ENCODE measurements at regions not wholly inside any gene's neighbourhood (a gene's known extent, or its start where the extent isn't known, plus 50 kb on each side); places are given as distances from the start of the nearest gene placed in this dataset.

DNA sequence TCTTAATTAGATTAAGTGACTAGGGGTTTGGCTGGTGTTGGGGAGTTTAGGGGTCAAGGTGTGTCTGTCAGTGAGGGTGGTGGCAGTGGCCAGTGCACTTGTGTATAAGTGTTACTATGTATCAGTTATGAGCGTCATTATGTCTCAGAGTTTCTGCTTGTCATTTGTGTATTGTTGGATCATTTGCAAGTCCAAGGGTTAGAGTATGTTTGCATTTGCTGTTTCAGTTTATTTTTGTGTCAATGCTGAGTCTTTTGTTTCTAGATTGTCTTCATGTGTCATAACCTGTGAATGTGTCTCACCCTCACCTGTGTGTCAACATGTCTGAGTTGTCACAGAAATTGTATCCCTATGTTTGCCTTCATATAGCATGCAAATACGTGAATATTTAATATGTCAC is 97.5 kb upstream of the PAX2 start (continued):
- TF ChIP-seq ZNF251 (CRISPR knock-in tag; IDR thresholded peaks at IDR 0.05) (no peak), ZNF232 (CRISPR knock-in tag; IDR thresholded peaks at IDR 0.05; ENCODE audit: borderline replicate concordance) (no peak), ZEB1 (IDR thresholded peaks at IDR 0.05; ENCODE audit: insufficient replicate concordance, low read depth) (no peak), CREB1 (IDR thresholded peaks at IDR 0.05) (peak; percentile 51), CREB1 (CRISPR knock-in tag; IDR thresholded peaks at IDR 0.05) (no peak), ELF3 (CRISPR knock-in tag; IDR thresholded peaks at IDR 0.05) (no peak), SKI (IDR thresholded peaks at IDR 0.05; ENCODE audit: partially characterized antibody) (peak; percentile 12), ZNF749 (CRISPR knock-in tag; IDR thresholded peaks at IDR 0.05; ENCODE audit: borderline replicate concordance) (no peak), FOXP1 (IDR thresholded peaks at IDR 0.05) (peak; percentile 40; the same call in 1 of the 2 replicates), FOXP1 (CRISPR knock-in tag; IDR thresholded peaks at IDR 0.05) (peak; percentile 39; the same call in 1 of the 2 replicates), RFXAP (CRISPR knock-in tag; IDR thresholded peaks at IDR 0.05; ENCODE audit: borderline replicate concordance) (no peak), ZNF205 (CRISPR knock-in tag; IDR thresholded peaks at IDR 0.05) (no peak), GTF3A (CRISPR knock-in tag; conservative IDR thresholded peaks at IDR 0.05) (no peak), ZSCAN31 (CRISPR knock-in tag; IDR thresholded peaks at IDR 0.05; ENCODE audit: low read depth) (no peak), POLR2AphosphoS5 (IDR thresholded peaks at IDR 0.05; ENCODE audit: low read depth, low read length) (no peak)
- TF ChIP-seq, protein P1, sequence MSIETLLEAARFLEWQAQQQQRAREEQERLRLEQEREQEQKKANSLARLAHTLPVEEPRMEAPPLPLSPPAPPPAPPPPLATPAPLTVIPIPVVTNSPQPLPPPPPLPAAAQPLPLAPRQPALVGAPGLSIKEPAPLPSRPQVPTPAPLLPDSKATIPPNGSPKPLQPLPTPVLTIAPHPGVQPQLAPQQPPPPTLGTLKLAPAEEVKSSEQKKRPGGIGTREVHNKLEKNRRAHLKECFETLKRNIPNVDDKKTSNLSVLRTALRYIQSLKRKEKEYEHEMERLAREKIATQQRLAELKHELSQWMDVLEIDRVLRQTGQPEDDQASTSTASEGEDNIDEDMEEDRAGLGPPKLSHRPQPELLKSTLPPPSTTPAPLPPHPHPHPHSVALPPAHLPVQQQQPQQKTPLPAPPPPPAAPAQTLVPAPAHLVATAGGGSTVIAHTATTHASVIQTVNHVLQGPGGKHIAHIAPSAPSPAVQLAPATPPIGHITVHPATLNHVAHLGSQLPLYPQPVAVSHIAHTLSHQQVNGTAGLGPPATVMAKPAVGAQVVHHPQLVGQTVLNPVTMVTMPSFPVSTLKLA (IDR thresholded peaks at IDR 0.05), result no peak

DNA sequence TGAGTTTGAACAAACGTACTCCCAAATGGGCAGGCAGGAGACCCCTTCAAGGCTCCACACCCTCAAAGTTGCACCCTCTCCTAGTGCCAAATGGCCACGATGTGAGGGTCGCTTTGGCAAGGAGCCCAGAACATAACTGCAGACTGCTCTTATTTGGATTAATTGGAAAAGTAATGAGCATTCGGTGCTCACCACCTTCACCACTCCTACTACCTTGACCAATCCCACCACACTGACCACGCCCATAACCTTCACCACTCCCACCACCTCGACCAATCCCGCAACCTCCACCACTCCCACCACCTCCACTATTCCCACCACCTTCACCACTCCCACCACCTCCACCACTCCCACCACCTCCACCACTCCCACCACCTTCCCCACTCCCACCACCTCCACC is 94.7 kb upstream of the PAX2 start:
- H3K79me2 ChIP-seq (ENCODE audit: insufficient read depth, low read length), result no peaks in the 10 kb centered on the region
- H2AFZ ChIP-seq (ENCODE audit: low read length), result no peak overlapping the region
- intact Hi-C loops (cut with micrococcal nuclease; ENCODE audit: unreplicated experiment), result no loop called here
- H3K36me3 ChIP-seq (replicated peaks in 1 of 2; ENCODE audit: control insufficient read depth in 1 of 2, insufficient read depth in 2 of 2, low read length in 2 of 2), result no peaks in the 10 kb centered on the region
- DNase-seq (ENCODE audit: low spot score) (no peak), ATAC-seq (no peak), FAIRE-seq (no peak)
- peaks cover 27% of the 10 kb centered on the region for H3K4me1 ChIP-seq (ENCODE audit: insufficient read depth, low read length)
- H3K4me2 ChIP-seq (ENCODE audit: low read depth, low read length), result no peak overlapping the region
- ChIA-PET CTCF (ENCODE audit: low intra/inter-chr PET ratio, low total read pairs) (no interaction called here), POLR2A (no interaction called here)
- 31% methylated on average over 7 of the region's 7 CpGs for WGBS (ENCODE audit: low lambda C conversion rate)
- BruUV-seq (replicated peaks), result no TSS peak
- H3K9me3 ChIP-seq (ENCODE audit: low read length), result no peaks in the 10 kb centered on the region
- no peak overlapping the region for H3K9ac ChIP-seq (ENCODE audit: insufficient read depth, low read depth, low read length)
- in situ Hi-C loops (cut with HindIII; ENCODE audit: extremely low pct_ligation_motif_present, low pct_unique_long_range_greater_than_20kb), result no loop called here
- peaks cover 10 to 62% of the 10 kb centered on the region in 2 experiments for H3K27me3 ChIP-seq (ENCODE audit: control insufficient read depth in 1 of 2, insufficient read depth in 2 of 2, low read length in 2 of 2)
- no peaks in the 10 kb centered on the region for H4K20me1 ChIP-seq (ENCODE audit: insufficient read depth, low read length)
- H3K4me3 ChIP-seq (replicated peaks in 1 of 3; ENCODE audit: insufficient read depth in 1 of 3, low read depth in 2 of 3, low read length in 3 of 3), result no peak overlapping the region
- H3K27ac ChIP-seq (ENCODE audit: extremely low read length, insufficient read depth, low read length), result no peak overlapping the region
- TF ChIP-seq HDAC6 (IDR thresholded peaks at IDR 0.05; ENCODE audit: low read depth, low read length), result no peak
- TF ChIP-seq, protein P2, sequence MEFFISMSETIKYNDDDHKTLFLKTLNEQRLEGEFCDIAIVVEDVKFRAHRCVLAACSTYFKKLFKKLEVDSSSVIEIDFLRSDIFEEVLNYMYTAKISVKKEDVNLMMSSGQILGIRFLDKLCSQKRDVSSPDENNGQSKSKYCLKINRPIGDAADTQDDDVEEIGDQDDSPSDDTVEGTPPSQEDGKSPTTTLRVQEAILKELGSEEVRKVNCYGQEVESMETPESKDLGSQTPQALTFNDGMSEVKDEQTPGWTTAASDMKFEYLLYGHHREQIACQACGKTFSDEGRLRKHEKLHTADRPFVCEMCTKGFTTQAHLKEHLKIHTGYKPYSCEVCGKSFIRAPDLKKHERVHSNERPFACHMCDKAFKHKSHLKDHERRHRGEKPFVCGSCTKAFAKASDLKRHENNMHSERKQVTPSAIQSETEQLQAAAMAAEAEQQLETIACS (CRISPR knock-in tag; IDR thresholded peaks at IDR 0.05), result no peak
- TF ChIP-seq, protein P3, sequence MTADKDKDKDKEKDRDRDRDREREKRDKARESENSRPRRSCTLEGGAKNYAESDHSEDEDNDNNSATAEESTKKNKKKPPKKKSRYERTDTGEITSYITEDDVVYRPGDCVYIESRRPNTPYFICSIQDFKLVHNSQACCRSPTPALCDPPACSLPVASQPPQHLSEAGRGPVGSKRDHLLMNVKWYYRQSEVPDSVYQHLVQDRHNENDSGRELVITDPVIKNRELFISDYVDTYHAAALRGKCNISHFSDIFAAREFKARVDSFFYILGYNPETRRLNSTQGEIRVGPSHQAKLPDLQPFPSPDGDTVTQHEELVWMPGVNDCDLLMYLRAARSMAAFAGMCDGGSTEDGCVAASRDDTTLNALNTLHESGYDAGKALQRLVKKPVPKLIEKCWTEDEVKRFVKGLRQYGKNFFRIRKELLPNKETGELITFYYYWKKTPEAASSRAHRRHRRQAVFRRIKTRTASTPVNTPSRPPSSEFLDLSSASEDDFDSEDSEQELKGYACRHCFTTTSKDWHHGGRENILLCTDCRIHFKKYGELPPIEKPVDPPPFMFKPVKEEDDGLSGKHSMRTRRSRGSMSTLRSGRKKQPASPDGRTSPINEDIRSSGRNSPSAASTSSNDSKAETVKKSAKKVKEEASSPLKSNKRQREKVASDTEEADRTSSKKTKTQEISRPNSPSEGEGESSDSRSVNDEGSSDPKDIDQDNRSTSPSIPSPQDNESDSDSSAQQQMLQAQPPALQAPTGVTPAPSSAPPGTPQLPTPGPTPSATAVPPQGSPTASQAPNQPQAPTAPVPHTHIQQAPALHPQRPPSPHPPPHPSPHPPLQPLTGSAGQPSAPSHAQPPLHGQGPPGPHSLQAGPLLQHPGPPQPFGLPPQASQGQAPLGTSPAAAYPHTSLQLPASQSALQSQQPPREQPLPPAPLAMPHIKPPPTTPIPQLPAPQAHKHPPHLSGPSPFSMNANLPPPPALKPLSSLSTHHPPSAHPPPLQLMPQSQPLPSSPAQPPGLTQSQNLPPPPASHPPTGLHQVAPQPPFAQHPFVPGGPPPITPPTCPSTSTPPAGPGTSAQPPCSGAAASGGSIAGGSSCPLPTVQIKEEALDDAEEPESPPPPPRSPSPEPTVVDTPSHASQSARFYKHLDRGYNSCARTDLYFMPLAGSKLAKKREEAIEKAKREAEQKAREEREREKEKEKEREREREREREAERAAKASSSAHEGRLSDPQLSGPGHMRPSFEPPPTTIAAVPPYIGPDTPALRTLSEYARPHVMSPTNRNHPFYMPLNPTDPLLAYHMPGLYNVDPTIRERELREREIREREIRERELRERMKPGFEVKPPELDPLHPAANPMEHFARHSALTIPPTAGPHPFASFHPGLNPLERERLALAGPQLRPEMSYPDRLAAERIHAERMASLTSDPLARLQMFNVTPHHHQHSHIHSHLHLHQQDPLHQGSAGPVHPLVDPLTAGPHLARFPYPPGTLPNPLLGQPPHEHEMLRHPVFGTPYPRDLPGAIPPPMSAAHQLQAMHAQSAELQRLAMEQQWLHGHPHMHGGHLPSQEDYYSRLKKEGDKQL (CRISPR knock-in tag; IDR thresholded peaks at IDR 0.05; ENCODE audit: low read depth), result no peak
- no peak for TF ChIP-seq POGZ (CRISPR knock-in tag; IDR thresholded peaks at IDR 0.05)

Measured in HepG2 (cell line).